T-helper 2 cell (primary cell): ENCODE measurements at regions not wholly inside any gene's neighbourhood (a gene's known extent, or its start where the extent isn't known, plus 50 kb on each side); places are given as distances from the start of the nearest gene placed in this dataset.
"Not testable (repeated sequence)": the region's sequence is repeated elsewhere in the genome, so short reads cannot be mapped to it uniquely, and the experiment has no call there.

Experiments used
- DNase-seq, 5 experiments: peaks; one replicate each; pipeline versions ENCODE4 v3.0.0 to v3.0.0-alpha.2; 2012 to 2022

GRCh38 chr1:116819081-116819480, 64.9 kb downstream of the CD2 start:
- no peak for DNase-seq

GRCh38 chr1:116820369-116820768, 66.1 kb downstream of the CD2 start:
- DNase-seq = no peak

DNA sequence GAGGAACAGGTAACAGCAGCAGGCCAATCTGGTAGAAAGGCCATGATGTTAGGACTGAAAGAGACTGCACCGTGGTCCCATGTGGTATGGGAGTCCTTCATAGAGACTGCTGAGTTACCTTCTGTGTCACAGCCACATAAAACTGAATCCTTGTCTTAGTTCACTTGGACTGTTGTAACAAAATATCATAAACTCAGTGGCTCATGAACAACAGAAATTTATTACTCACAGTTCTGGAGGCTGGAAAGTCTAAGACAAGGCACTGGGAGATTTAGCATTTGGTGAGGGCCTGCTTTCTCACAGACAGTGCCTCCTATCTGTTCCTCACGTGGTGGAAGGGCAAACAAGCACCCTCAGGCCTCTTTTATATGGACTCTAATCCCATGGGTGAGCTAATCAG, 67.5 kb downstream of the CD2 start:
- no peak for DNase-seq

GRCh38 chr1:116824631-116825206, 70.5 kb downstream of the CD2 start:
- DNase-seq = no peak

DNA sequence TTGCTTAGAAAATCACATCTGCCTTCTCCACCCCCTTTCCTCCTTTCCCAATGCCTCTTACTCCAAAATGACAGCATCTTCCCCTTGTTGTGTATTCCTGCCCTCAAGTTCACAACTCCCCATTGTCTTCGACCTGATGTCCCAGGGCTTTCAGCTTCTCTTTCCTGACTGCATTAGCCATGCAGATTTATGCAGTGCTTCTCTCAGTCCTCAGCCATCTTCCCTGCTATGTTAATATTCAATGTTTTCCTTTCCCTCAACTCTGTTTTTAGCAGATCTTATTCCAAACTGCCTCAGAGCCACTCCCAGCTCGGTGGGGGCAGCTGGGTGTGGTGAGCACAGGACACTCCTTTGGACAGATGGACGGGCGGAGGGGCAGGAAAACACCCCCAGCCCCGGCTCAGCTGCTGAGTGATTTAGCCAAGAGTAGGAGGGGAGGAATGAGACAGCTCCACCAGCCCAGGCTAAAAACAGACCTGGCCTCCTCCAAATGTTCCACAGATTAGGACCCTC, 71.0 kb downstream of the CD2 start:
- DNase-seq = no peak

- DNase-seq = no peak
These were observed 71.6 kb downstream of the CD2 start for GRCh38 chr1:116825720-116826438.

DNA sequence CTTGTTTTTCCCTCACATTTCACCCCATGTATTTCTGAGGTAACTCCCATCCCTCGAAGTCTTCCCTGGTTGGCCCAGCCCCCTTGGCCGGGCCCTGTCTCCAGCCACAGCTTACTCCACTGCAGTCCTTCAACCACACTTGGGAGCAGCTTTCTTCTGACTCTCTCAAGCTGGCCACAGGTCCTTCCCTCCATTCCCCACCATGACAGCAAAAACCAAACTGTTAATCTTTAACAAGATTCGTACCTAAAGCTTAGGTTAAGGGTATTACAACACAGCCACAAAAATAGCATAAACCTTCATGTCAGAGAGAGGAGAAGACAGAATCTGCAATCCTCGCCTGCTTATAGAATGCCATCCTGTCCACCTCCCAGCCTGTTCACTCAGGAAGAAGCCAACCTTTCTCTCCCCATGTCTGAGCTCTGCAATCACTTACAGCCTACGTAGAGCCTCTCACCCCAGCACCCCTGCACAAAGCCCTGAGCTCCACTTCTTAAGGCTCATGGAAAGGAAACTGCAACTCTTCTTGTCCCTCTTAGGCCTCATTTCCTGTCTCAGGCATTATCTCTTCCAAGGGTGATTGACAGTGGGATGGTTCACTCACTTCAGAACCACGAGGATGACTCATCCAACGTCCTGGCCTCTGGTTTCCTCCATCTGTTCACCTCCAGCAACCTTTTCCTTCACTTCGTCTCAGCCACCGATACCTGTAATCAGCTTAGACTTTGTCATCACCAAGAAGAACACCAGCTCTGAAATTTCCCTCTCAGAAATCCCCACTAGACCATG, 72.8 kb downstream of the CD2 start:
- peak in 2 of 5 experiments; percentile 51 to 95 for DNase-seq

GRCh38 chr1:116827607-116828105, 73.4 kb downstream of the CD2 start:
- DNase-seq = no peak

- DNase-seq = no peak
These were observed 77.3 kb upstream of the PTGFRN start for GRCh38 chr1:116832308-116832931.

- no peak for DNase-seq
These were observed 76.7 kb upstream of the PTGFRN start for GRCh38 chr1:116832932-116833578.

DNA sequence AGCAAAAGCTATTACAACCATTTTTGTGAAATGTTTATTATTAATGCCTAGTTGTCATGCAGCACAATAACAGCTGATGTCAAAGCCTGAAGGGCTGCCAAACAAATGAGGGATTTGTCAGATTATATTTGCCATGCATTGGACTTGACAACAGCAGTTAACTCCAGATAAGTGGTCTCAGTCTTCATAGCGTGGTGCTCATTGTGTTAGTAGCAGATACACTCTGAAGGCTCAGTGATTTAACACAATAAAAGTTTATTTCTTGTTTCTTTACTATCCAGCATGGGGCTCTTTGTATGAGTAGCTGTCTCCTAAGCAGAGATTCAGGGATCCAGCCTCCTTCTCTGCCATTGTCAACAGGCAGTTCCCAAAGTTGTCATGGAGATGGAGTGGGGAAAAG, 76.0 kb upstream of the PTGFRN start:
- no peak for DNase-seq

DNA sequence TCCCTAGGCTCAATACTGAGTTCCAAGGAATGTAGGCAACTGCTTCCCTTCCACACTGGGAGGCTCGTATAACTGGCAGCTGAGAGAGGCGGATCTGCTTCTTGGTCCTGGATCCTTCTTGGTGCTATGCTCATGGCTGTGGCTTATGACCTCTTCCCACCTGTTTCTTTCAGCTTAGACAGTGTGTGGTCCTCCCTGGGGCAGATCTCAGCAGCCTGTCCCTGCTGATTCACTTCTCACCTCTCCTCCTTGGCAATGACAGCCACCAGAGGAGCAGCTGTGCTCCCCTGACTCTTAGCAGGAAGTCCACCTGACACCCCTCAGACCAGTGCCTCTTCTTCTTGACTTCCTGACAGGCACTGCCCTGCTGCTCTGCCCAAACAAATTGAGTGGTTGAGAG, 75.1 kb upstream of the PTGFRN start:
- no peak for DNase-seq

DNA sequence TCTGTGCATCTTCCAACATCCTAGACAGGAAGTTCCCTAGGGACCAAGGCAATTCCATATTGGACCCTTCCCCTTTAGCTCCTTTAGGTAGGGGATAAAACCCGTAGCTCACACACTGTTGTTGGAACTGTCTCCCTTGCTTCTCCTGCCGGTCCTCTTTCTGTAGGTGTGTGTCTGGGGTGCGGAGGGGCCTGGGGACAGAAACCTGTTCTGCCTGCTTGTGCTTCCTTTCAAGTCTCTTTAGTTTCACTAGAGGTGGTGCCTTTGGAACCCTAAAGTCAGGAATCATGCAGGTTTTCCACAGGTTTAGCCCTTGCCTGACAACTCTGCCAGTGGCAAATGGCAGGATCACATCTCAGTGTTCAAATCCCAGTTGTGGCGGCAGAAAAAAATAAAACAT, 74.6 kb upstream of the PTGFRN start:
- DNase-seq = no peak

DNA sequence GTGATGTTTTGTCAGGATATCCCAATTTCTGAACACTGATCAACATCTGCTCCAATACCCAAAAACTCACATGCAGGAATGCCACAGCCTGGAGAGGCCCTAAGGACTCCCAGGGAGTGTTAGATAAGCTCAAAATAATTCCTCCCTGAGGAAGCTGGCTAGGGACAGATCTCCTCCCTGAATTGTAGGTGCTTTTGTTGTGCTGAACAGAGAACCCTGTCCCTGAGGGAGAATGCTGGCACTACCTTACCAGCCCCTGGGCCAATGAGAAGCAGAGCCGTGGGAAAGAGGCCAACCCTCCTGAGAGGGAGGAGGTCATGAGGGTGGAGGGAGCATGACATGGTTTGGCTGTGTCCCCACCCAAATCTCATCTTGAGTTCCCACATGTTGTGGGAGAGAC, 73.6 kb upstream of the PTGFRN start:
- DNase-seq = no peak

DNA sequence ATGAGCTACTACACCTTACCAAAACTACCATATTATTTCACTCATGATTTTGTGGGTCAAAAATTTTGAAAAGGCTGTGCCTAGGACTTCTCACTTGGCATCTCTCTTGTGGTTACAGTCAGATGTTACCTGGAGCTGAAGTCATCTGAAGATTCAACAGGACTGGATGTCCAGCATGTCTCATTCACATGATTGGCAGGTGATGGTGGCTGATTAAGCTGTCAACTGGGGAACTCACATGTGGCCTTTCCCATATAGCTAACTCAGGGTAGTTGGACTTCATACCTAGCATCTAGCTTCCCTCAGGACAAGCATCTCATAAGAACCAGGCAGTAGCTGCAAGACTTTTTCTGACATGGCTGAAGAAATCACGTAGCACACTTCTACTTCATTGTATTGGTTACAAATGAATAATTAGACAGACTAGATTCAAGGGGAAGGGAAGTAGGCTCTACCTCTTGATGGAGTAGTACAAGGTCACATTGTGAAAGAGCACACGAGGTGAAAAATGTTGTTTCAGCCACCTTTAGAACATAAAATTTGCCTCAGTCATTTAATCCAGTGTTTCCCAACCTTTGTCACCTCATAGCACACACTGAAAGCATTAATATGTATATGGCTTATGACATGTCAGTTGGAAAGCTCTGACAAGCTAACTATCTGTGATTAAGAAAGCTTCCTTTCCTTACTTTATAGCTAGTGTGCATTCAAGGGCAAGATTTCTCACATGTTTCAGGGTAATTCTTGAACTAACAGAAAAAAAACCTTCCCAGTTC, 68.0 kb upstream of the PTGFRN start:
- DNase-seq = no peak

DNA sequence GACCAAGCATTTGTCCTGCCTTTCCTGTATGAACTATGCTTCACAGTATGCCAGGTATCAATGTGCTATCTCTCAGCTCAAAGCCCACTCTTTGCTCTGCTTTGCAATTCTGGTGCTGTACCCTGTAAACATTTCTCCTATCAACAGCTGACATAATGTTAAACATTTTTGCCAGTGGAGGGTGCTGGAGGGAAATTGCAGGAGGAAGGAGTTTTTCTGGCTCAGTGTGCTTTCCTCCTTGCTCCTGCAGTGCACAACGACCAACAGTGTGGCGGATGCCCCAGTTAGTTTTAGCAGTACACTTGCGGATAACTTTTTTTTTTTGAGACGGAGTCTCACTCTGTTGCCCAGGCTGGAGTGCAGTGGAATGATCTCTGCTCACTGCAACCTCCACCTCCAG, 67.1 kb upstream of the PTGFRN start:
- no peak for DNase-seq

- DNase-seq = no peak
These were observed 64.9 kb upstream of the PTGFRN start for GRCh38 chr1:116844775-116845174.

DNA sequence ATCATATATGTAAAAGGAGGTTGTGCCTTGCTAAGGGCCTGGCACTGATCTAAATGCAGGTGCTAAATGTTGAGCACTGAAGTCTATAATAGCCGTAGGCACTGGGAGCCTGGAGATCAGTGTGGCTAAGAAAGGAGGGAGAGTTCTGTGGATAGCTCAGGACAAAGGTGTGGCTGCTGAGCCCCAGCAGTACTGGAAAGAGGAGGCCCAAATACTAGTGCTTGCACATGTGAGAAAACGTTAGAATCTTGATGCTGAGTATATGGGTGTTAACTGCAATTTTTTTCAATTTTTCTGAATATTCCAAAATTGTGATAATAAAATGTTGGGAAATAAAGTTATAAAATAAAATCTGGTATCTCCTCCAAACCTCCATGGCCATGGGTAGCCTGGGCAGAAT, 62.5 kb upstream of the PTGFRN start:
- no peak for DNase-seq

DNA sequence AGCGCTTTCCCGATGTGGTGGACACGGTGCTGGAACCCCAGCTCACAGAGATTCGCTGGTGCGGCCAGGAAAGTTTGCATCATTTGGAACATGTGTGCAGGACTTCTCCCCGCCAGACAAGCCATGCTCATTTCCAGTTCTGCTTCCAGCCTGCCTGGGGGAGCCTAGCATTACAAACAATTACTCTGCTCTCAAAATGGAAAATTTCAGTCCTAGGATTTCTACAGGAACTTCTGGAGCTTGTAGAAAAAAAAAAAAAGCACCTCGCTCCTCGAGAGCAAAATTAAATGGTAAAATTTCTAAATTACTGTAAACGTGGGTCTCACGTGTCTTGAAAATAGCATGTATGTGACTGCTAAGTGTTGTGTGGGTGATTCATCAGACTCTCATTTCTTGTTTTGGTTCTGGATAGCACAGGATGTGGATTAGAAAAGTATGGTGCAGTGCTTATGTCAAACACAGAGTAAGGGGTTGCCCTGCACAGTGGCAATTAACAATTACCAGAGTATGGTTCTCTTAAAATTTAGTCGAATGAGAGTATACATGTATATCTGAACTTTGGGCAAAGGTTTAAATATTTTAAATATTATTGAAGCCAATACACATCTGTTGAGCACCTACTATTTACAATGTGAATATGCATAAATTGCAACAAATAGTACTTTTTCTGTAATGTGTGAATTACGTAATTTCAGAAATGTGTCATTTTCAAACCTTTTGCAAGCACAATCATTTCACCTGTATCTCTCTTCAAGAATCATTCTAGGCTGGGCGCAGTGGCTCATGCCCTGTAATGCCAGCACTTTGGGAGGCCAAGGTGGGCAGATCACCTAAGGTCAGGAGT, 61.8 kb upstream of the PTGFRN start:
- peak in 1 of 5 experiments; percentile 85 for DNase-seq

DNA sequence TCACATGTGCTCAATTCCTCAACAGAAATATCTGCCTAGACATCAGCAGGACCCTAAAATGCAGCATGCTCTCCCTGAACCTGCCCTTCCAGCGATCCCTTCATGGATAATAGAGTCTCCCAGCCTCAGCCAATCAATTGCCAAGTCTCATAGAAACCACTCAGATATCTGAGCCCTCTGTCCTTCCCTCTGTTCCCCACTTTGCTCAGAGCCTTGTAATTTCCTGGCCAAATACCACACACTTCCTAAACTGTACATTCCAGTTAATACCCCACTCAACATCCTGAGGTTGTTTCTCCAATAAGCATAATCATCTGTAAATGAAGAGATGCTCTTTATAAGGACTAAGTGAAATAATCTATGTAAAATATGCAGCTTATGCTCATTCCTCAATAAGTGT, 59.3 kb upstream of the PTGFRN start:
- no peak for DNase-seq

- DNase-seq = not testable (repeated sequence)
These were observed 58.5 kb upstream of the PTGFRN start for GRCh38 chr1:116851189-116851588.
